HG03097 (cell line): ENCODE measurements at regions not wholly inside any gene's neighbourhood (a gene's known extent, or its start where the extent isn't known, plus 50 kb on each side); places are given as distances from the start of the nearest gene placed in this dataset.
A peak's percentile ranks its signal among the peaks of the same experiment; 100 is the strongest.

Experiments
- ATAC-seq: cut with Tn5 transposase; IDR thresholded peaks from one replicate; pipeline ENCODE4 v1.9.1; 2021; ENCODE audit not compliant: unreplicated experiment, low FRiP score

DNA sequence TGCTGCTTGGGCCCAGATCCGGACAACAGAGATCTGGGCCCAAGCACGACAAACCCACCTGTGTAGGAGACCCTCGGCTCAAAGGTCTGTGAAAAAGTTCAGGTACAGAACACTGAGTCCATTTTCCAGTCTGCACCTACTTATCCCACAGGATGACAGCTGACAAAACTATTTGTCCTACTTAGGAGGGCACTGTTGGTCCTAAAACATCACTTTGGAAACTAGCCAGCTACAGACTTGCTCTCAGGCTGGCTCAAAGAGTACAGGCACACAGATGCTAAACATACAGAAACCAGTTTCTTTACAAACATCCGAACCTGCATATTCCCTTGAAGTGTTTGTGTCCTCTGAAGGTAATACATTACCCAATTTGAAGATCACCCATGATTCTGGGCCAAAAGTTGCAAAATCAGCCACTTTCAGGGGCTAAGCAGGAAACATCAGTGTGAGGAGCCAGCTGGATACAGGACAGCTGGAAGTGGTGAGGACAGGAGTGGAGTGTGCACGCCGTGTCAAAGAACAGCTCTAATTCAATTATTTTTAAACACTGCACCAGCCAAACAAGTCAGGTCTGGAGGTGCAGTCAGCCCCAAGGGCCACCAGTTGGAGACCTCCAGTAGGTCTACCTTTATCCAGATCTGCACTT is 88.5 kb downstream of the NOC3L start:
- ATAC-seq = no peak

DNA sequence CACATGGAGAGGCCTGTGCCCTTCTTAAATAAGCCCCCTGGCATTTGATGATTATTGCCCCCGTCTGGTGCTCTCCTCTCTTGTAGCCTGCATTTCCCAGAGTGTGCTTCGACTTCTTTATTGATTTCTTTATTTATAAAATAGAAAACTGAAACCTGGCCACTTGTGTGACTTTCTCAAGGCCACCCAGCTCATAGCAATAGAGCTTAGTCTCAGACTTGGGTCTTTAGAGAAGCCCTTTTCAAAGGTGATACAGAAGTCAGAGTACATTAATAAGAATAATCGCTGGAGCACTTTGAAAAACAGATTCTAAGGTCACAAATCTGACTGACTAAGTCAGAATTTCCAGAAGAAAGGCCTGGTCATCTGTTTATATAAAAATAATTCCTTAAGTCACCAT is 86.6 kb downstream of the NOC3L start:
- no peak for ATAC-seq

DNA sequence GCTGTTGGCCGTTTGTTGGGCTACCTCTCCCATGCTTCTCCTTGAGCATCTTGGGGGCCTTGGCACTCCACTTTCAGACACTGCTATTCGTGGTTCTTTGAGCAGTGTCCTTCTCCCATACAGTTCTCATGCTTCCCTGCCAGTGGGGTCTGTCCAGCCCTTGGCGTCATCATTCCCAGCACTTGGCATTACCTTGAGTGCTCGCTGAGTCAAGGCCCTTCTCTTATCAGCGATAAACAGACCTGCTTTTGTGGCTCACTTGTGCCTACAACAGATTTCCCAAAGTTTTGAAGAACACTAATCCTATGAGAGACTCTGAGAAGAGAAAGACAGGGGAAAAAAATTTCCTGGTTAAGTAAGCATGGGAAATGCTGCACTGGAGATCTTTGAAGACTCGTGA is 85.3 kb downstream of the NOC3L start:
- ATAC-seq = no peak

DNA sequence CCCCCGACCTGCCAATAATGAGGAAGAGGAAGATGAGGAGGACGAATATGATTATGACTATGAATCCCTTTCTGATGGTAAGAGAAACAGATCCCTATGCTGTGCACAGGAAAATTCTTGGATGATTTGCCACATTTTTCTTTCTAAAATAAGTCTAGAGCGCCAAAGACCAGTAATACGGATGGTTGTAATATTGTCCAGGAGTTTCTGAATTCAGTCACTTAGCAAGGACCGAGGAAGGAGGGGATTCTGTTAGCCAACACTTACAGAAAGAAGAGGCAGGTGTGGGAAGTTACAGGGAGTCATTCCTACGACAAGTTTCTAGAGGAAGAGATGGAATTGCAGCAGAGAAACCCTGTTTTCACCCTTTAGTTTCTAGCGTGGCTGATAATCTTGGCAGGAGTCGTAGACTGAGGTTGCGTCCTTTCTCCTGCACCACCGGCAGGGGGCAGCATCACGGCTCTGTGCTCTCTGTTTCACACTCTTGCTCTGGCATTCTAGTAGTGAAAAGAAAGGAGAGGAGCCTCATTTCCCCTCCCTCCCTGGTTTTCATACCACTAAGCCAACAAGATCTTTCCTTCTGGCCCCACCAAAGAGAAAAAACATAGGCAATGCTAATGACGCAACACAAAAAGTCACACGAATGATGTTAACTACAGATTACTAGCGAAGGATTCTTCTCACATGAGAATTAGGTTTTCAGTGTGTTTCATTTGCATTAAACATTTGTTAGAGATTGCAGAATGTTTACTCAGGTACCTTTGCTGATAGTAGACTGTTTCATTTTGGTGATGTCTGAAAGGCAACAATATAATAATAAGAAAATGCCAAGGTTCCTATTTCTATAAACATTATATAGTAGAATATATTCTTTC is 82.7 kb downstream of the NOC3L start:
- ATAC-seq = peak; percentile 63

DNA sequence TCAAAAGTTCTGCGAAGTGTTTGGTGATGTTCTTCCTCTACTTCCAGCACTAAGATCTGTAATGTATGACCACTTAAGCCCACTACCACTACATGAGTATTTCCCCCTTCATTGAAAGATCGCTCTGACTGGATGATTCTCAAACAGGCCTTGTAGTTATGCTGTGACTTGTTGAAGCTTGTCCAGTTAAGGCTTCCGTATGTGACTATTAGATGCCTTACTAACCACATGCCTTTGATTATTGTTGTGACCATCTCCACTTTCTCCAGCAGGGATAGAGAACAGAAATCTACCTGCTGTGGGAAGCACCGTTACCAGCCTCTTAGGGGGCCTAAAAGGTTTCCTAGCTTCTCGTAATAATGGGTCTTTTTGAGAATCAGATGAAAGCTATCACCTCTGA is 81.1 kb downstream of the NOC3L start:
- no peak for ATAC-seq

DNA sequence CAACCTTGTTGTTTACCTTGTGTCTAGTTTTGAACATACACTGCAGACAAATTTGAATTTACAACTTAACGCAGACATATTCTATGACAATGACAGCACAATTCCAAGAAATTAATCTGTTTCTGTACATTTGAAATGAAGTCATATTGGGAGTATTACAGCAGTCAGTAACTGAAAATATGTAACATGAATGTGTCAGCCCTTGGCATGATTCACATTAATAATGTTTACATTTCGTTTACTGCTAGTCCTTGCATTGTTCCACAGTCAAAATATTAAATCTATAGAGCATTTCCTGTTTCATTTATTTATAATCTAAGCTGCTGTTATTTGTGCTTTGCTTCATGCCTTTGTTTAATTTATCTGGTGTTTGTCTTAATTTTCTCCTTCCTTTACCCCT is 80.4 kb downstream of the NOC3L start:
- ATAC-seq = no peak
